OCI-LY3 (cell line): ENCODE measurements at regions not wholly inside any gene's neighbourhood (a gene's known extent, or its start where the extent isn't known, plus 50 kb on each side); places are given as distances from the start of the nearest gene placed in this dataset.

Experiments
- EZH2phosphoT487 ChIP-seq: fragments of 200-600 bp; shearing (Covaris generic); IDR thresholded peaks from 2 replicates; pipeline ENCODE4 v1.6.1; 2018; ENCODE audit warnings: antibody characterized with exemption, mixed run types, low read depth
- TF ChIP-seq, protein P1 (sequence below): fragments of 200-600, 300-600 bp; sonication (generic); IDR thresholded peaks from 2 replicates; pipeline ENCODE4 v1.5.1; 2014; ENCODE audit warnings: antibody characterized with exemption, low read length, low read depth

DNA sequence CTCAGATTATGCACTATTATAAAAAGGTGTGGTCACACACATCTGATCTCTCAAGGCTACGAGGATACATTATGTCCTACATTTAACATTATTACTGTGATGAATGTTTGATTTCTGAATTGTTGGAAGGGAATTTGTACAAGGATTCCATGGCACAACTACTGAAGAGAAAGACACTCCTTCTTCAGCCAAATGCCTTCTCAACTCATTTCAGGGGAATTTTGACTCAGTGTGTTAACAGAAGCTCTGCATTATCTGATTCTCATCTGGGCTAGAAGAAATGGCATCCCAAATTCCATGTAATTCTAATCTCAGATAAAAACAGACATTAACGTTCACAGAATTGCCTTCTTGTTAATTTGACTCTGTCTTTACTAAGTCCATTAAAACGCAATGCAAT is 477.7 kb downstream of the PDGFC start:
- TF ChIP-seq, protein P1, sequence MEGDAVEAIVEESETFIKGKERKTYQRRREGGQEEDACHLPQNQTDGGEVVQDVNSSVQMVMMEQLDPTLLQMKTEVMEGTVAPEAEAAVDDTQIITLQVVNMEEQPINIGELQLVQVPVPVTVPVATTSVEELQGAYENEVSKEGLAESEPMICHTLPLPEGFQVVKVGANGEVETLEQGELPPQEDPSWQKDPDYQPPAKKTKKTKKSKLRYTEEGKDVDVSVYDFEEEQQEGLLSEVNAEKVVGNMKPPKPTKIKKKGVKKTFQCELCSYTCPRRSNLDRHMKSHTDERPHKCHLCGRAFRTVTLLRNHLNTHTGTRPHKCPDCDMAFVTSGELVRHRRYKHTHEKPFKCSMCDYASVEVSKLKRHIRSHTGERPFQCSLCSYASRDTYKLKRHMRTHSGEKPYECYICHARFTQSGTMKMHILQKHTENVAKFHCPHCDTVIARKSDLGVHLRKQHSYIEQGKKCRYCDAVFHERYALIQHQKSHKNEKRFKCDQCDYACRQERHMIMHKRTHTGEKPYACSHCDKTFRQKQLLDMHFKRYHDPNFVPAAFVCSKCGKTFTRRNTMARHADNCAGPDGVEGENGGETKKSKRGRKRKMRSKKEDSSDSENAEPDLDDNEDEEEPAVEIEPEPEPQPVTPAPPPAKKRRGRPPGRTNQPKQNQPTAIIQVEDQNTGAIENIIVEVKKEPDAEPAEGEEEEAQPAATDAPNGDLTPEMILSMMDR = no peak
- no peak for TF ChIP-seq EZH2phosphoT487
